ENCODE measurements at regions not wholly inside any gene's neighbourhood (a gene's known extent, or its start where the extent isn't known, plus 50 kb on each side); places are given as distances from the start of the nearest gene placed in this dataset.
A peak's percentile ranks its signal among the peaks of the same experiment; 100 is the strongest.
"Not testable (repeated sequence)": the region's sequence is repeated elsewhere in the genome, so short reads cannot be mapped to it uniquely, and the experiment has no call there.

DNA sequence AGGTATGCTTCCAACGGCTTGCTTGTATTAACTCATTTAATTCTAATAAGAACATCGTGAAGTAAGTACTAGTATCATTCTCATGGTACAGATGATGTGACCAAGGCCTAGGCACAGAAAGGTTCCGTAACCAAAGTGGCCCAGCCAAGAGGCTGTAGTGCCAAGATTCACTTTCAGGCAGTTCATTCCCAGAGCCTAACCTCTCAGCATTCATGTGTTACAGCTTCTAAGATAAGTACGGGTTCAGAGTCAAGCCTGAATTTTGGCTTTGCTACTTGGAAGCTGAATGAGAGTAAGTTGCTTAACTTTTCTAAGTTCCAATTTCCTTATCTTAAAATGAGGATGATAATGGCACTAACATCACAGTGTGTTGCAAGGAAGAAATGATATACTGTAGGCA is 379.9 kb downstream of the AEBP2 start:
- DNase-seq (ENCODE audit: extremely low read depth in 1 of 2, low read depth in 1 of 2): no peak

DNA sequence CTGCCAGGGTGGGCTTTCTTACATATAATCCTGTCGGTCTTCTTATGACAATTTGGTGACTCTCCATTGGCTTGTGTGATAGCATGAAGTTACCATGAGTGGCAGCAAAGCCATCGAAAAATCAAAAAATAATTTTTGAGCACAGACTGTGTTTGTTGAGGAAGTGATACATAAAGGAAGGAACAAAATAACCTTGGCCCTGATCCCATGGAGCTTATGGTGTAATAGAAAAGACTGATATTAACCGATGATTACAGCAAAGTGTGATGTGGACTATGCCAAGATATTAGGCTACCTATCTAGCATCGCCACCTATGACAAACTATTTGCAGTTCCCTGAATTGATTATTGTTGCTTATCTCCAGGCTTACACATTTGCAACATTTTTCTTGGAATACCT is 383.2 kb downstream of the AEBP2 start:
- no peak for DNase-seq (ENCODE audit: extremely low read depth in 1 of 2, low read depth in 1 of 2)

DNA sequence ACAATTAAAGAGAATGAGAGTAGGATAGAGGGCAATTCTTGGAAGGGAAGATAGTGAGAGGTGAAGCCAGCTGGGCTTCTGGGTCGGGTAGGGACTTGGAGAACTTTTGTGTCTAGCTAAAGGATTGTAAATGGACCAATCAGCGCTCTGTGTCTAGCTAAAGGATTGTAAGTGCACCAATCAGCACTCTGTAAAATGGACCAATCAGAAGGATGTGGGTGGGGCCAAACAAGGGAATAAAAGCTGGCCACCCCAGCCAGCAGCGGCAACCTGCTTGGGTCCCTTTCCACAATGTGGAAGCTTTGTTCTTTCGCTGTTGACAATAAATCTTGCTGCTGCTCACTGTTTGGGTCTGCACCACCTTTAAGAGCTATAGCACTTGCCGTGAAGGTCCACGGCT is 384.0 kb downstream of the AEBP2 start:
- not testable (repeated sequence) for DNase-seq (ENCODE audit: extremely low read depth in 1 of 2, low read depth in 1 of 2)

DNA sequence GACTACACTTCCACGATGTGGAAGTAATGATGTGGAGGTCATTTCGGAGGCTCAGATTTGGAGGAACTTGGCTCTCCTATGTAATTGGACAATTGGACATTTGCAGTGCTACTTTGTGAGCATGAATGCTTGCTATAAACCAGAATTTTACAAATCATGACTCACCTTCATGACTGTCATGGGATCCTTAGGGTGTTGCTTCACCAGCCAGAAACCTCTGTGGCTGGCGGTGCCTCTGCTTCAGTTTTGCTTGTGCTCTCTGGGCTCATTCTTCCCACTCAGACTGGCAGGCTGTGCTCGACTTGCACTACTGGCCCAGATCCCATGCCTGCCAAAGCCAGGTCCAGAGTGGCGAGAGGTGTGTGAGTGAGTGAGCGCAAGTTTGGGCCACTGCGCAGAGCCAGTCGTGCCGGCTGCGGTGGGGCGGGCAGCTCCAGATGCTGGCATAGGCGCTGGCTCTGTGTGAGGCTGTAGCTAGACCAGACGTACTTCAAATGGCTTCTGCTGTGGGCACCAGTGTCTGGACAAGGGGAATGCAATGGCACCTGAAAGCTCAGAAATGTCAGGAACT is 387.8 kb downstream of the AEBP2 start:
- DNase-seq (ENCODE audit: extremely low read depth in 1 of 2, low read depth in 1 of 2): peak in 1 of 2 donors; percentile 12

DNA sequence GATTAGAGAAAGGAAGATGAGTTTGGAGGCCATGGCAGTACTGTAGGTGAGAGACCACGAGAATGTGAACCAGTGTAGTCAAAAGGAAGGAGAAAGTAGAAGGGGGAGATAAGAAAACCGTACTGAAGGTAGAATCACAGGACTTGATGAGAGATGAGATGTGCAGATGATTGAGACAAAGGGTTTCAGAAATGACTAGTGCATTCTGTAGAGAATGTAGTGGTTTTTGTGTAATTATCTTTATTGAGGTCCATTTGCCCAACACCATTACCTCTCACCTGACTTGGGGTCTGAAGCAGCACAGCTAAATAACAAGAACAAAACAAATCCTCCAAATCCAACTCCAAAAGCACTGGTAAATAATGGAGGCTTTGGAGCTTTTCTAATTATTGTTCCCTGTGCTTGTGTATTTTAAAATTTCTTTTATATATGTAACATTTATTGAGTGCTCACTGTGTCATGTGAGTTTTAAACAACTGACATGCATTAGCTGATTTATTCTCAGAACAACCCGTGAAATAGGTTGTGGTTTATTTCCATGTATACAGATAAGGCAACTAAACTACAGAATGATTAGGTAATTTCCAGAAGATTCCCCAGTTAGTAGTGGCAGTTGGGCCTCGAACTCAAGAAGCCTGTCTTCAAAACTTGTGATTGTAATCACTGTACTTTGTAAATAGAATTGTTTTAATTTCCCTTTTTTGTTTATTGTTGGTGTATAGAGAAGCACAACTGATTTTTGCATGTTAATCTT is 390.0 kb downstream of the AEBP2 start:
- DNase-seq (ENCODE audit: extremely low read depth in 1 of 2, low read depth in 1 of 2): no peak

DNA sequence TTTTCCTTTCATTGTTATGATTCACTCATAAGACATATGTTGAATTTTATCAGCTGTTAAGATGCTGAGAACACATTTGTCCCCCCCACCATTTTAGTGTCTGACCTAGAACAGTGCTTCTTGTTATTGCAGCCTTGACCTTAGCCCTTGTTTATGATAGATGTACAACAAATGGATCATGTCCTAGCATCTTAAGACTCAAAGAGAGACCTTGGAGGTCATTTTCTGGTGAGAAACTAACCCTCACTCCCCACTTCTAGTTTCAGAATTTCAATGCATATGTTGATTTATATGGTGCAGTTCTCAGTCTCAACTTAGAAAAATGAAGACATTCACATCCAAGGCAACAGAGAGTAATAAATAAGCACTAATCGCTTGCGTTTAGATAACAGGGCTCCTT is 391.2 kb downstream of the AEBP2 start:
- no peak for DNase-seq (ENCODE audit: extremely low read depth in 1 of 2, low read depth in 1 of 2)

DNA sequence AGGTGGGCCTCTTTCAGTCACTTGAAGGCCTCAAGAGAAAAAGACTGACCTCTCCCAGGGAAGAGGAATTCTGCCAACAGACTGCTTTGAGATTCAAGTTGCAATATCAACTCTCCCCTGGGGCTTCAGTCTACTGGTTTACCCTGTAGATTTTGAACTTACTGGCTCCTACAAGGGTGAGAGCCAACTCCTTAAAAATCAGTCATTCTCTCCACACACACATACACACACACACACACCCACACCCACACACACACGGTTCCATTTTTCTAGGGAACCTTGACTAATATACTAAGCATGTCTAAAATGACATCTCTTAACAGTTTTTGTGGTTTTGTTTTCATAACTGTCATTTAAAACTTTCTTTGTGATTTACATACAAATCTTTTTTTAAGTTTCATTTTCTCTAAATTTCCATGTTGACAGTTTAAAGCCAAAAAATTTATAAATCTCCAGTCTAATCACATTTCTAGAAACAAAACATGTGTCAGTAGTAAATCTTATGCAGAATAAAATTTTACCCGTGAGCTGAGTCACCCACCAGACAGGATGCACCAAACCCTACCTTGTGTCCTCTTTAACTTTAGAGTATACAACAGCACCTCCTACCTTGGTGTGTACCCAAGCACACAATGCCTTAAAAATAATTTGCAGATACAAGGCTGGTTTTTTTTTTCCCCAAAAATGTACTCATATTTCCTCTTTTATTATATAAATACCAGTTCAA is 394.6 kb downstream of the AEBP2 start:
- peak in 1 of 2 donors; percentile 32 for DNase-seq (ENCODE audit: extremely low read depth in 1 of 2, low read depth in 1 of 2)

DNA sequence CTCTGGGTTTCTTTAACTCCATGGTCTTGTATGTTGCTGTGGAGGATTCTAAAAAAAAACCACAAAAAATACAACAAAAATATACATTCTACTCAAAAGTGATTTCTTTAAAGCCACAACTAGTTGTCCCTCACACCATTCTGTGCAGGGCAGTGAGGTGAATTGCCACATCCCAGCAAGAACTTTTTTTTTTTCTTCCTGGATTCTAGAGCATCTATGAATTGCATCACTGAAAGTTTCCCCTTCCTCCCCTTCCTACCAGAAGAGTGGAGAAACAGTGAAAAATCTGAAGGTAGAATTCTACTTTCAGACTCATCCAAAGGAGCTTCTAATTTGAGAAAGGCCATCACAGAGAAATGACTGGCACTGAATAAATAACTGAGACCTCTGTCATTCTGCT is 395.3 kb downstream of the AEBP2 start:
- DNase-seq (ENCODE audit: extremely low read depth in 1 of 2, low read depth in 1 of 2): no peak

DNA sequence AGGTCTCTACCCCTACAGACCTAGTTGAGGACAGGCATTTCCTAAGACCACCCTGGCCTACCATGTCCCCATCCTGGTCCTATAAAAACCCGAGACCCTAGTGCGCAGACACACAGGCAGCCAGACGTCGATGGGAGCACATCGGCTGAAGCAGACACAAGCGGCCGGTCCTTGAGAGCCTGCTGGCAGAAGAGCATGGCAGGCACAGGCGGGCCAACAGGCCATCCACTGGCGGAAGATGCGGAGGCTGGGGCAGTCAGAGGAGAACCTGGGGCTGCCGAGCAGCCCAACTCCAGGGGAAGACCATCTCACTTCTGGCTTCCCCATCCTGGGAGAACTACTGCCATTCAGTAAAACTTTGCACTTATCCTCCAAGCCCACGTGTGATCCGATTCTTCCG is 396.8 kb downstream of the AEBP2 start:
- DNase-seq (ENCODE audit: extremely low read depth in 1 of 2, low read depth in 1 of 2): no peak

DNA sequence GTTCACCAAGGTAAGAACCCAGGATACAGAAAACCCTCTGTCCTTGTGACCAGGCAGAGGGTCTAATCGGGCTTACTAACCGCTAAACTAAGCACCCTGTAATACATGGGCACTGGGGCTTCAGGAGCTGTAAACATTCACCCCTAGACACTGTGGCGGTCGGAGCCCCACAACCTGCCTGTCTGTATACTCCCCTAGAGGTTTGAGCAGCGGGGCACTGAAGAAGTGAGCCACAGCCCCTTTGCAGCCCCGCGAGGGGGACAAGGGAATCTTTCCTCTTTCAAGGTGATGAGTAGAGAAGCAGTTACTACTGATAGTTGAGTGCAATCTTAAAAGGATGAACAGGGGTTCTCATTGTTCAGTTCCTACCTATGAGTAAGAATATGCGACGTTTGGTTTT is 397.2 kb downstream of the AEBP2 start:
- no peak for DNase-seq (ENCODE audit: extremely low read depth in 1 of 2, low read depth in 1 of 2)

DNA sequence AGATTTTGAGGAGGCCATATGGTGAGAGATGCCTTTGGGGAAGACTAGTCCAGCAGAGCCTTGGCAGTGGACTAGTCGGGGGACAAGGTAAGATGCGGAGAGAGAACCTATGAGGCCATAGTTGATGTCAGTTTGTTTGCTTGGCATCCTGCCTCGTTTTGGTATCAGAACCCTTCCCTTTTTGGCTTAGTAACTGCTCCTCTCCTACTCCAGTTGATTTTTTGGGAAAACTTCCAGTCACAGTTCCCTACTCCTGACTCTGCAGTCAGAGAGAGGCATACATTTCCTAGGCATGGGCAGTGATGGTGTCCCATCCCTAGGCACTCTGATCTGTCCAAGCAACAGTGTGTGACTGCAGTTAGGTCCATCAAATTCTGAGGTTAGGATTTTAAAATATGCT is 398.3 kb downstream of the AEBP2 start:
- DNase-seq (ENCODE audit: extremely low read depth in 1 of 2, low read depth in 1 of 2): no peak

DNA sequence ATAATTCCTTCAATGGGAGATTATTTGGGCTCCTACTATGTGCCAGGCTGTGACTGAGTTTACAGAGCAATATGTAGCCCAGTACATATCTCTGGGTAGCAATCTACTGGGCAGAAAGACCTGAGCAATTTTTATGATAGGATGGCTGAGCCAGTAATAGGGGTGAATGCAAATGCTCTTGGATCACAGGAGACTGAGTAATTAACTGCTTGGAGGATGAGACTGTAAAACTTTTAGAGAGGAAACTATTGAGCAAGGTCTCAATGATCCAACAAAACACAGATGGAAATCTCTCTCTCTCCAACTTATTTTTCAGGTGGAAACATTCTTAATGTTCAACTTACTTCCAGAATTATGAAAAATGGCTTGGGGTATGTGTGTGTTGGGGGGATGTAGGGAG is 402.2 kb downstream of the AEBP2 start:
- no peak for DNase-seq (ENCODE audit: extremely low read depth in 1 of 2, low read depth in 1 of 2)

DNA sequence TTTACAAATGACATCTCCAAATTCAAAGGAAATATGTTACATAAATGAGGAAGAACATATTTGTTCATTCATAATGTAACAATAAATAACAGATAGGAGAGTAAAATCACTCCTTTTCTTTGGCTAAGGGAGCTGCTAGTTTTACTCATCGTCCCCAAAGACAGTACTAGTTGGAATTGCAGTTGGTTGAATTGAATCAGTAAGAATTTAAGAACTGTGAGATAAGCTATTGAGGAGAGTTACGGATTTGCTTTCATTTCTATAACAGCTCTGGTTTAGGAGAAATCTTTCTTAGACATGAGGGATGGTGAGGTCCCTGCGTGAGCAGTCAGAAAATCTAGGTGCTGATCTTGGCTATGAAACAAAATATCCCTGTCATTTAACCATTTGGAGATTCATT is 402.8 kb downstream of the AEBP2 start:
- DNase-seq (ENCODE audit: extremely low read depth in 1 of 2, low read depth in 1 of 2): no peak

DNA sequence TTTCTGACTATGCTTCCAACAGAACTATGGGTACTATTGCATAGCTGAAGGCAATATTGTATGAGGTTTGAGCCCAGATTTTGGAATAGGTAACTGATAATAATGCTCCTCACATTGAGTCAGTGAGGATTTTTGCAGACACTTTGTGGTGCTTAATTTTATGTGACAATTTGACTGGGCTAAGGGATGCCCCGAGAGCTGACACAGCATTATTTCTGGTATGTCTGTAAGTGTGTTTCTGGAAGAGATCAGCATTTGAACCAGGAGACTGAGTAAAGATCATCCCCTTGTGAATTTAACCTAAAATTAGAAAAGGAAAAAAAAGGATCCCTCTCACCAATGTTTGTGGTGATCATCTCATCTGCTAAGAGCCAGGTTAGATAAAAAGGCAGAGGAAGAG is 404.9 kb downstream of the AEBP2 start:
- DNase-seq (ENCODE audit: extremely low read depth in 1 of 2, low read depth in 1 of 2): no peak

DNA sequence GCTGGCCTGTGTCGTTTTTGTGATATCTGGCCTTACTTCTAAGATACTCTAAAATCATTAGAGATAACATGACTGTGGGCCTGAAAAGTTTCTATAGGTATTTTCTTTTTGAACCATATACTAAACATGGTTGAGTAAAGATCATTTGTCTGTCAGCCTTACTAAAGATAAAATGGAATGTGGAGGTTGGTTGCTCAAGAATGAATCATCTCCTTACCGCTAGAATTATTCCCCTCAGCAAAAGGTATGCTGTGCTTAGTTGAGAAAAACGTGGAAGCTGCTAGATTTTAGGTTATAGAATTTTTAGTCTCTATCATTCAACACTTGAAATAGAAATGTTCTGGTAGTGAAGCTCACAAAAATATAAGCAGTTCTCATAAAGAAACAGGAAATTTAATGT is 407.3 kb downstream of the AEBP2 start:
- DNase-seq (ENCODE audit: extremely low read depth in 1 of 2, low read depth in 1 of 2): no peak

DNA sequence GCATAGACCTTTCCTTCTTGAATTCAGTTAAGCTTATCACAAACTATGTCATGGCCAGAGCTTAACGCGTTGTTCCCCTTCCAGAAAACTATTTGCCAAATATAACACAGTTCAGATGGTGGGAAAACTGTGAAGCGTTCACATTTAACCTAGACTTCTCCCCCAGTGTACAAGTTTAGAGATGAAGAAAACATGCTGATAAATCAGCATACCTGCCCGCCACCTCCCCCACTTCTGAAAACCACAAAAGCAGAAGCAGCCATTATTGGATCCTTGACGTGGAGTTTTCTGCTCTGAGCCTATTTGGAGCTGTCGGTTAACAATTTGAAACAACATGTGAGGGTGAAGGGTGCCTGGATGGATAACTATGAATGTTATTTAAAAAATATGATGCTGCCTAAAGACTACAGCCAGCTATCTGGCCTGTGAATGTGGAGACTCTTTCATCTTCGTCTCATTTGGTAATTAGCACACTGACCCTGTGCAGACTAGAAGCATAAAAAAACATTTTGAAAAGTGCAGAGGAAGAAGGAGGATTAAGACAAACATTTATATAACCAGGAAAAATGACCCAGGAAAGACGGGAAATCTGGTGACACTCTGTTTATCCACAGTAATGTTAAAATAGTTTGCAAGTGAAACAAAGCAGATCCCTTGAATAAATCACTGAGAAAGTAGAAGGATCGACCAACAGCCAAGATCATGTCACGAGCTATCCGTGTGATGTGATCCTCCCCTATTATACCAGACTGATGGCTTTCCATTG is 408.2 kb downstream of the AEBP2 start:
- DNase-seq (ENCODE audit: extremely low read depth in 1 of 2, low read depth in 1 of 2): no peak

DNA sequence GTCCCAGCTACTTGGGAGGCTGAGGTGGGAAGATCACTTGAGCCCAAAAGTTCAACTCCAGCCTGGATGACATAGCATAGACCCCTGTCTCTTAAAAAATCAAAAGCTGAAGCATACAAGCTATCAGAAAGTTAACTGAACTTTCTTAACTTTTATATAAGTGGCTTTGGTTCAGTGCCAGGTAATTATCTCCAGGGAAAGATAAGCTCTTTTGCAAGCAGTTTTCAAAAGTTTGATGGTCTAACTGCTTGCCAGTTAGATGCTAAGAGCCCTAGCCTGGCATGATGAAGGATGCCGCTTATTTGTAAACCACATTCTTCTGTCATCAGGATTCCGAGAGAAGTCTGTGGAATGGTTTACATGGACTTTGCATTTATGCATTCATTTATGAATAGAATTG is 409.1 kb downstream of the AEBP2 start:
- no peak for DNase-seq (ENCODE audit: extremely low read depth in 1 of 2, low read depth in 1 of 2)

DNA sequence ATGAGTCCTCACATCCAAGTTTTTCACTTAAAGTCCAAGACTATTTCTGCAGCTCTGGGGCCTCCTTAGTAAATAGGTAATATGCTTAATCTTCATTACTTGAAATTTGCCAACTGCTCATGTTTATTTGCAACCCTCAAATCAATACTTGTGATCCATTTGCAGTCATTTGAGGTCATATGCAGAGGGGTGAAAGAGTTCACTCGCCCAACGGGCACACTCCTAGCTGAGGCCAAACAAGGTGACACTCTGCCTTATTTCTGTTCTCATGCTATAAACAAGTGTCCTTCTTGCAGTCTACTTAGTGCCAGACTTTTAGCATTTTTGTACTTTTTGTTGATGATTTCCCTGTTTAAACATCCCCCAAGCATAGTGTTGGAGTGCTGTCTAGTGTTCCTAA is 409.9 kb downstream of the AEBP2 start:
- DNase-seq (ENCODE audit: extremely low read depth in 1 of 2, low read depth in 1 of 2): no peak

DNA sequence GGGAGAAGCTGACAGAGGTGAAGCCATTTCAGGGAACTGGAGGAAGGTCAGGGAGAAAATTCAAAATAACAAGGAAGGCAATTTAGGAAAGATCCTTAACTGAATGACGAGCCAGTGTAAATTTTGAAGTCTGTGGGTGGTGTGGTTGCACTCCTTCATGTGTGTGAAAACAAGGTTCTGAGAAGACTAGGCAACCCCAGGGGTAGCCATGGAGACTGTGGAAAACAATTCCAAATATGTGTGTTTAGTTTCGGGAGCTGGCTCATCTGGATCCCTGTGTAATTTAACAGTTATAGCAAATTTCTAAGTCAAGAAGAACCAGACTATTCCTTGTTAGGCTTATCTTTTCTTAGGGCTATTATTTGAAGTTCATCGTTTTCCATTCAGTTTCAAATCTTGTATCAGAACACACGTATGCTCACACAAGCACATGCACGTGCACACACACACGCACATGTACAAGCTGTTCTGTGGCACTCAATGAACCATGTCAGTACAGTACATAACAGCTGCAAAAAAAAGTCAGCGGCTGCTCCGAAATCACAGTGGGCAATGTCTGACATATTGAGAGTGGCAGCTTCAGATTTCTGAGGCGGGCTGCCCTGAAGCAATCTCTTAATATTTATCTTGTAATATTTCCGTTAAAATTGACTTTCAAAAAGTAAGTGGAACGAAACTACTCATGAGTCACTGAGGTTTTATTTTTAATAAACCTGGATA is 411.2 kb downstream of the AEBP2 start:
- DNase-seq (ENCODE audit: extremely low read depth in 1 of 2, low read depth in 1 of 2): no peak

DNA sequence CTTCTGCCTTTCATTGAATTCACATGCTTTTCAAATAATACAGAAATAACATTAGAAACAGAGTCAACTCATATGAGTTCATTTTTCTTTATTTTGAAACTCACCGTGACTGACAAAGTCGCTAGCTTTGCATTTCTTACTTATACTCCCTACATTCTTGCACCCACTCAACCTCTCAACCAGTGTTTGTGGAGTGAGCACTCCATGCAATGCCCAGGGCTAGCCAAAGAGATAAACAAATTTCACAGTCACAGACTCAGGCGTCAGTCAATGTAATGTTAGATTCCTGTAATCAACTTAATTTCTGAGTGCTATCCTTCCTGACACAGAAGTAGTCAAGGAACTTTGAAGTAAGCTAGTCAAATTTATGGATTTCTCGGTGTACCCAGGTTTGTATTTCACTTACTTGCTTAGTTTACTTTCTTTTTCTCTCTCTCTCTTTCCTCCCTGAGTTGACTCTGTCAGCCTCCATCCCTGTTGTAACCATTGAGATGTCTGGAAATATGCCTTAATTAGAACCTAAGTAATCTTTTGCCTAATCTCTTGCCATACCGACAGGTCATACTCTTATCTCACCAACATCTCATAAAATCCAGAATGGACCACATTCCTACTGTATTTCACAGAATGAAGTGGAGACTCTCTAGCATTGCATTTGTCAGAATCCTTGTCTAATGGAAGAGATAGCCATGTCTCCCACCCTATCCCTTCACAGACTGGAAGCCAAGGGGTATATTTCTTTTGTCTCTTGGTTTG is 413.0 kb downstream of the AEBP2 start:
- no peak for DNase-seq (ENCODE audit: extremely low read depth in 1 of 2, low read depth in 1 of 2)
